ENCODE measurements at regions not wholly inside any gene's neighbourhood (a gene's known extent, or its start where the extent isn't known, plus 50 kb on each side); places are given as distances from the start of the nearest gene placed in this dataset.
A peak's percentile ranks its signal among the peaks of the same experiment; 100 is the strongest.

DNA sequence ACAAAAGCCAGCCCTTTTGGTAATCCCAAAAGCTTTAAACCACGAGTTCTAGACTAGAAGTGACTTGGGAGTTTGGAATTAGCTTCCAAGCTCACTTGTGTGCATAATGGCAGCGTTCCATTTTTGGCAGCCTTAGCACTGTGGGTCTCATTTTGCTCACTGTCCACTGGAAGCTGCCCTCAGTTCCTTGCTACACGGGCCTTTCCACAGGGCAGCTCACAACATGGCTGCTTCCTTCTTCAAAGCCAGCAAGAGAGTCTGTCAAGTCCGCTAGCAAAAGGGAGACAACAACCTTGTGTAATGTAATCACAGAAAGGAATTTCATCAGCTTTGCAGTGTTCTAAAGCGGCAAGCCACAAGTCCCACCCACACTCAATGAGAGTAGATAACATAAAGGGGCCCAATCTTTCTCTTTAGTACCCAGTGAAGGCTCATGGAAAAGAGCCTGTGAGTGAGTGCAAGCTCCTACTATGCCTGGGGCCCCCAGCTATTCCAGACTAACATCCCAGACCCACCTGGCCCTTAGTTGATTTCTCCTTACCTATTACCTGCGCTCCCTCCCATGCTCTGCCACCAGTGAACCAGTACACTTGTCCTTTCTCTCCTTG is 168.5 kb upstream of the FOXN2 start (continued):
- TF ChIP-seq TOE1 (IDR thresholded peaks at IDR 0.05; ENCODE audit: borderline replicate concordance) (peak; percentile 12; the same call in 1 of the 2 replicates), TOE1 (CRISPR knock-in tag; IDR thresholded peaks at IDR 0.05; ENCODE audit: borderline replicate concordance, low read depth) (no peak), CEBPG (CRISPR knock-in tag; IDR thresholded peaks at IDR 0.05) (peak; percentile 98), CEBPG (tag; conservative IDR thresholded peaks at IDR 0.05 in 1 of 2, IDR thresholded peaks at IDR 0.05 in 1 of 2) (peak; percentile 91 to 98), POLR2A (conservative IDR thresholded peaks at IDR 0.05) (peak; percentile 61; the same call in 1 of the 2 replicates), ZNF134 (CRISPR knock-in tag; conservative IDR thresholded peaks at IDR 0.05) (peak; percentile 40; the same call in 1 of the 2 replicates), TCF7 (IDR thresholded peaks at IDR 0.05; ENCODE audit: borderline replicate concordance) (peak; percentile 77; the same call in 1 of the 2 replicates), FOSL1 (tag; conservative IDR thresholded peaks at IDR 0.05) (0 out of 2 replicates have a peak, but pooled peaks have one; percentile 41), RB1 (IDR thresholded peaks at IDR 0.05; ENCODE audit: low read depth) (no peak), ZFX (CRISPR knock-in tag; IDR thresholded peaks at IDR 0.05) (peak; percentile 38), SP1 (CRISPR knock-in tag; IDR thresholded peaks at IDR 0.05) (peak; percentile 25; the same call in 1 of the 2 replicates), KAT2B (IDR thresholded peaks at IDR 0.05; ENCODE audit: low read depth, low read length) (no peak), E2F3 (CRISPR knock-in tag; IDR thresholded peaks at IDR 0.05) (peak; percentile 18; the same call in 1 of the 2 replicates), NELFE (IDR thresholded peaks at IDR 0.05; ENCODE audit: insufficient read depth, insufficient read length) (no peak), HCFC1 (IDR thresholded peaks at IDR 0.05; ENCODE audit: low read depth, low read length) (peak; percentile 54), RBFOX2 (IDR thresholded peaks at IDR 0.05; ENCODE audit: low read depth, low read length) (peak; percentile 81), TEAD4 (IDR thresholded peaks at IDR 0.05; ENCODE audit: low read length) (peak; percentile 82), TEAD4 (CRISPR knock-in tag; IDR thresholded peaks at IDR 0.05; ENCODE audit: borderline replicate concordance) (no peak)
- TF ChIP-seq, protein P1, sequence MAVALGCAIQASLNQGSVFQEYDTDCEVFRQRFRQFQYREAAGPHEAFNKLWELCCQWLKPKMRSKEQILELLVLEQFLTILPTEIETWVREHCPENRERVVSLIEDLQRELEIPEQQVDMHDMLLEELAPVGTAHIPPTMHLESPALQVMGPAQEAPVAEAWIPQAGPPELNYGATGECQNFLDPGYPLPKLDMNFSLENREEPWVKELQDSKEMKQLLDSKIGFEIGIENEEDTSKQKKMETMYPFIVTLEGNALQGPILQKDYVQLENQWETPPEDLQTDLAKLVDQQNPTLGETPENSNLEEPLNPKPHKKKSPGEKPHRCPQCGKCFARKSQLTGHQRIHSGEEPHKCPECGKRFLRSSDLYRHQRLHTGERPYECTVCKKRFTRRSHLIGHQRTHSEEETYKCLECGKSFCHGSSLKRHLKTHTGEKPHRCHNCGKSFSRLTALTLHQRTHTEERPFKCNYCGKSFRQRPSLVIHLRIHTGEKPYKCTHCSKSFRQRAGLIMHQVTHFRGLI (CRISPR knock-in tag; IDR thresholded peaks at IDR 0.05), result peak; percentile 80; the same call in 1 of the 2 replicates
- TF ChIP-seq, protein P2, sequence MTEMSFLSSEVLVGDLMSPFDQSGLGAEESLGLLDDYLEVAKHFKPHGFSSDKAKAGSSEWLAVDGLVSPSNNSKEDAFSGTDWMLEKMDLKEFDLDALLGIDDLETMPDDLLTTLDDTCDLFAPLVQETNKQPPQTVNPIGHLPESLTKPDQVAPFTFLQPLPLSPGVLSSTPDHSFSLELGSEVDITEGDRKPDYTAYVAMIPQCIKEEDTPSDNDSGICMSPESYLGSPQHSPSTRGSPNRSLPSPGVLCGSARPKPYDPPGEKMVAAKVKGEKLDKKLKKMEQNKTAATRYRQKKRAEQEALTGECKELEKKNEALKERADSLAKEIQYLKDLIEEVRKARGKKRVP (CRISPR knock-in tag; IDR thresholded peaks at IDR 0.05), result peak; percentile 99
- TF ChIP-seq, protein P3, sequence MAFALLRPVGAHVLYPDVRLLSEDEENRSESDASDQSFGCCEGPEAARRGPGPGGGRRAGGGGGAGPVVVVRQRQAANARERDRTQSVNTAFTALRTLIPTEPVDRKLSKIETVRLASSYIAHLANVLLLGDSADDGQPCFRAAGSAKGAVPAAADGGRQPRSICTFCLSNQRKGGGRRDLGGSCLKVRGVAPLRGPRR (CRISPR knock-in tag; IDR thresholded peaks at IDR 0.05), result peak; percentile 66; the same call in 1 of the 2 replicates

Measured in K562 (cell line).